Skeletal muscle satellite cell (primary cell): ENCODE measurements at regions not wholly inside any gene's neighbourhood (a gene's known extent, or its start where the extent isn't known, plus 50 kb on each side); places are given as distances from the start of the nearest gene placed in this dataset.

Source experiments
- H3K27me3 ChIP-seq: 2 replicates; pipeline ENCODE4 v1.7.0; 2013; ENCODE audit warnings: low read length; ENCODE audit not compliant: control insufficient read depth, insufficient read depth
- H3K36me3 ChIP-seq: 2 replicates; pipeline ENCODE4 v1.7.0; 2013; ENCODE audit warnings: mild to moderate bottlenecking, control low read depth, low read length; ENCODE audit not compliant: insufficient read depth
- H3K4me1 ChIP-seq: 2 replicates; pipeline ENCODE4 v1.7.0; 2013; ENCODE audit warnings: low read length; ENCODE audit not compliant: control insufficient read depth, insufficient read depth
- H3K4me2 ChIP-seq: 2 replicates; pipeline ENCODE4 v1.7.0; 2013; ENCODE audit warnings: mild to moderate bottlenecking, low read length
- H3K4me3 ChIP-seq: 2 replicates; pipeline ENCODE4 v1.7.0; 2013; ENCODE audit warnings: low read length
- H3K9ac ChIP-seq: 2 replicates; pipeline ENCODE4 v1.7.0; 2013; ENCODE audit warnings: mild to moderate bottlenecking, low read depth, low read length, moderate library complexity
- H3K9me3 ChIP-seq: replicated peaks from 2 replicates; pipeline ENCODE4 v1.7.0; 2013; ENCODE audit warnings: mild to moderate bottlenecking, control low read depth, low read length

DNA sequence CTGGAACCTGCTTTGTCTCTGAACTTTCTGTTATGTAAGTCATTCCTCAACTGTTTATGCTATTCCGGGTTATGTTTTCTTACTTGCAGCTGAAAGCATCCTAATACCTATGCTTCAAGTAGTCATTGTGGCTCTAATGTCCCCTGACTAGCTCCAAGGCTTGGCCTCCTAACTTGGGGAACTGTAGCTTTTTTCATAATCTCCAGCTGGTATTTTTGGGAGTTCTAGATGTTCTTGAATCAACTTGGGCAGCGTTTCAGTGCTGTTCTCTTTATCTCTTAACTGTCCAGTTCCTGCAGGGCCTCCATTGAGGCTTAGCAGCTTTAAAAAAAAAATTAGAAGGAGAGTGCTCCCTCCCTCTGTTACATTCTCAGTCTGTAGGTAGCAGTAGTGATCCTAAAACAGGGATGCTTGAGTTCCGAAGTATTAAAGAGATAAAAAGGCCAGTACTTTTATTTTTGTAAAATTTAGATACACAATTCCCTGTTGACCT lies 100.0 kb upstream of the ACTBL2 start:
- H3K27me3 ChIP-seq, result no peaks in the 10 kb centered on the region
- H3K9me3 ChIP-seq, result no peaks in the 10 kb centered on the region
- no peaks in the 10 kb centered on the region for H3K4me1 ChIP-seq
- H3K9ac ChIP-seq, result no peak overlapping the region
- no peak overlapping the region for H3K4me2 ChIP-seq
- no peak overlapping the region for H3K4me3 ChIP-seq
- H3K36me3 ChIP-seq, result no peaks in the 10 kb centered on the region

GRCh38 chr5:57581772-57582171 lies 99.2 kb upstream of the ACTBL2 start:
- no peak overlapping the region for H3K4me3 ChIP-seq
- H3K27me3 ChIP-seq, result no peaks in the 10 kb centered on the region
- H3K4me1 ChIP-seq, result no peaks in the 10 kb centered on the region
- H3K9me3 ChIP-seq, result no peaks in the 10 kb centered on the region
- no peak overlapping the region for H3K4me2 ChIP-seq
- no peaks in the 10 kb centered on the region for H3K36me3 ChIP-seq
- H3K9ac ChIP-seq, result no peak overlapping the region

DNA sequence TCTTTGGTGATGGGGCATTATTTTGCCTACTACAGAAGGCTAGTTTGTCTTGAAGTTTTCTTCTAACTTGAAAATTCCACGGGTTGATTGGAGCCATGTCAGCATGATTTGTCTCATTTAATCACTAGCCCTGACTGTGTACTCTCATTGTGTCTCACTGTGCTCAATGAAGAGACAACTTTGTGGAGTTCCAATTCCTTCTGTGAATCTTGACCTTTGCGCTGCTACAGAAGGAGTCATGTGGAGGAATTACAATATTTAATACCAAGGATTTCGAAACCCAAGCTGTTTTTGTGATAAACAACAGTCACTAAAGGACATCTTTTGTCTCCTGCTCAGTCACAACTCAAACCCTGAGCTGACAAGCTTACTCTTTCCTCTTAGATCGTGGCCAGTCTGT lies 98.6 kb upstream of the ACTBL2 start:
- no peak overlapping the region for H3K4me2 ChIP-seq
- H3K9me3 ChIP-seq, result no peaks in the 10 kb centered on the region
- no peak overlapping the region for H3K9ac ChIP-seq
- no peaks in the 10 kb centered on the region for H3K27me3 ChIP-seq
- no peaks in the 10 kb centered on the region for H3K4me1 ChIP-seq
- no peaks in the 10 kb centered on the region for H3K36me3 ChIP-seq
- H3K4me3 ChIP-seq, result no peak overlapping the region

GRCh38 chr5:57577432-57578175 lies 95.0 kb upstream of the ACTBL2 start:
- Histone ChIP-seq H3K4me3 (no peak overlapping the region), H3K27me3 (no peaks in the 10 kb centered on the region), H3K9ac (no peak overlapping the region), H3K4me2 (no peak overlapping the region), H3K4me1 (no peaks in the 10 kb centered on the region), H3K9me3 (no peaks in the 10 kb centered on the region), H3K36me3 (no peaks in the 10 kb centered on the region)

GRCh38 chr5:57576317-57576716 lies 93.7 kb upstream of the ACTBL2 start:
- H3K9me3 ChIP-seq, result no peaks in the 10 kb centered on the region
- H3K36me3 ChIP-seq, result no peaks in the 10 kb centered on the region
- no peak overlapping the region for H3K4me2 ChIP-seq
- no peak overlapping the region for H3K4me3 ChIP-seq
- H3K9ac ChIP-seq, result no peak overlapping the region
- no peaks in the 10 kb centered on the region for H3K27me3 ChIP-seq
- no peaks in the 10 kb centered on the region for H3K4me1 ChIP-seq

DNA sequence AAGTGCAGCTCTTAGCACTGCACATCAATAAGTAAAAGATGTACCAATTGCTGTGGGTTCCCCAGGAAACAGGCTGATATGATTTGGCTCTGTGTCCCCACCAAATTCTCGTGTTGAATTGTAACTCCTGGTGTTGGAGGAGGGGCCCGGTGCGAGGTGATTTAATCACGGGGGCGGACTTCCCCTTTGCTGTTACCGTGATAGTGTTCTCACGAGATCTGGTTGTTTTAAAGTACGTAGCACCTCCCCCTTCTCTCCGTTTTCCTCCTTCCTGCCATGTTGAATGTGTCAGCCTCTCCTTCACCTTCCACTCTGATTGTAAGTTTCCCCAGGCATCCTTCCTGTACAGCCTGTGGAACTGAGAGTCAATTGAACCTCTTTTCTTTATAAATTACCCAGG lies 93.2 kb upstream of the ACTBL2 start:
- no peak overlapping the region for H3K9ac ChIP-seq
- H3K9me3 ChIP-seq, result no peaks in the 10 kb centered on the region
- no peaks in the 10 kb centered on the region for H3K36me3 ChIP-seq
- no peak overlapping the region for H3K4me2 ChIP-seq
- no peaks in the 10 kb centered on the region for H3K27me3 ChIP-seq
- H3K4me1 ChIP-seq, result no peaks in the 10 kb centered on the region
- no peak overlapping the region for H3K4me3 ChIP-seq

GRCh38 chr5:57572461-57572860 lies 89.8 kb upstream of the ACTBL2 start:
- no peak overlapping the region for H3K4me3 ChIP-seq
- no peaks in the 10 kb centered on the region for H3K4me1 ChIP-seq
- no peaks in the 10 kb centered on the region for H3K36me3 ChIP-seq
- H3K9ac ChIP-seq, result no peak overlapping the region
- H3K9me3 ChIP-seq, result no peaks in the 10 kb centered on the region
- H3K4me2 ChIP-seq, result no peak overlapping the region
- no peaks in the 10 kb centered on the region for H3K27me3 ChIP-seq

GRCh38 chr5:57569601-57570000 lies 87.0 kb upstream of the ACTBL2 start:
- Histone ChIP-seq H3K9me3 (no peaks in the 10 kb centered on the region), H3K4me2 (no peak overlapping the region), H3K9ac (no peak overlapping the region), H3K27me3 (no peaks in the 10 kb centered on the region), H3K4me3 (no peak overlapping the region), H3K4me1 (no peaks in the 10 kb centered on the region), H3K36me3 (no peaks in the 10 kb centered on the region)

- no peaks in the 10 kb centered on the region for H3K4me1 ChIP-seq
Observed at GRCh38 chr5:57568136-57568535, 85.5 kb upstream of the ACTBL2 start.

DNA sequence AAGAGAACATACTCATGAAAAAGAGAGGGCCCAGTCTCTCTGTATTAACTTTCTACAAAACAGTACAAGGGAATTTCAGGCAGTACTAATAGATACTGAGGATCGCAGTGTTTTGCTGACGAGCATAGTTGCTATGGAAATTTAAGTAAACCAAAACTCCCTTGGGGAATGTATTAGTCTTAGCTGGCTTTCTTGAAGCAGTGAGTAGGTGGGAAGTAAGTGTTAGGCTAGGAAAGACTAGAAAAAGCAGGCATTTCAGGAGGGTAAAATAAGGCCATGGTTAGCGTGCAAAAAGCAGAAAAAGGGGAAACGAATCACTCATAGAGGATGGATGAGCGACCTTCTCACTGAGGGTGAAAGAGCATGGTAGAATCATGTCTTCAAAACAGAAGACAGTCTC lies 84.3 kb upstream of the ACTBL2 start:
- H3K9ac ChIP-seq, result no peak overlapping the region
- no peak overlapping the region for H3K4me3 ChIP-seq
- no peaks in the 10 kb centered on the region for H3K27me3 ChIP-seq
- no peaks in the 10 kb centered on the region for H3K9me3 ChIP-seq
- H3K36me3 ChIP-seq, result no peaks in the 10 kb centered on the region
- no peaks in the 10 kb centered on the region for H3K4me1 ChIP-seq
- H3K4me2 ChIP-seq, result no peak overlapping the region

More at GRCh38 chr5:57568136-57568535, 85.5 kb upstream of the ACTBL2 start:
- Histone ChIP-seq H3K9ac (no peak overlapping the region), H3K4me3 (no peak overlapping the region), H3K27me3 (no peaks in the 10 kb centered on the region), H3K36me3 (no peaks in the 10 kb centered on the region), H3K4me2 (no peak overlapping the region), H3K9me3 (no peaks in the 10 kb centered on the region)

- no peak overlapping the region for H3K4me2 ChIP-seq
- no peak overlapping the region for H3K4me3 ChIP-seq
- H3K27me3 ChIP-seq, result no peaks in the 10 kb centered on the region
- H3K4me1 ChIP-seq, result no peaks in the 10 kb centered on the region
- no peaks in the 10 kb centered on the region for H3K9me3 ChIP-seq
- H3K36me3 ChIP-seq, result no peaks in the 10 kb centered on the region
- no peak overlapping the region for H3K9ac ChIP-seq
Observed at GRCh38 chr5:57561231-57561842, 78.7 kb upstream of the ACTBL2 start.

GRCh38 chr5:57559110-57559635 lies 76.6 kb upstream of the ACTBL2 start:
- Histone ChIP-seq H3K27me3 (no peaks in the 10 kb centered on the region), H3K4me1 (no peaks in the 10 kb centered on the region)

More at GRCh38 chr5:57559110-57559635, 76.6 kb upstream of the ACTBL2 start:
- no peaks in the 10 kb centered on the region for H3K36me3 ChIP-seq
- no peak overlapping the region for H3K9ac ChIP-seq
- no peaks in the 10 kb centered on the region for H3K9me3 ChIP-seq
- no peak overlapping the region for H3K4me3 ChIP-seq
- no peak overlapping the region for H3K4me2 ChIP-seq
